ENCODE measurements at regions not wholly inside any gene's neighbourhood (a gene's known extent, or its start where the extent isn't known, plus 50 kb on each side); places are given as distances from the start of the nearest gene placed in this dataset.

DNA sequence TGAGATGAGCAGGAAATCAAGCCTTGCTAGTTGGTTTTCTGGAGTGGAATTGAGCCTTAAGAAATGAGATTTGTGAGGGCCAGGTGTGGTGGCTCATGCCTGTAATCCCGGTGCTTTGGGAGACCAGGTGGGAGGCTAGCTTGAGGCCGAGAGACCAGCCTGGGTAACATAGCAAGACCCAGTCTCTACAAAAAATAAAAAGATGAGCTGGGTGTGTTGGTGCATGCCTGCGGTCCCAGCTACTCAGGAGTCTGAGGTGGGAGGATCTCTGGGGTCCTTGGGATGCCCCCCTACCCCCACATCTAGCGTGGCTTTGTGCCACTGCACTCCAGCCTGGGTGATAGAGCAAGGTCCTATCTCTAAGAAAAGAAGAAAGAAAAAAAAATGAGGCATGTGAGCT is 104.2 kb upstream of the RTL1 start:
- Histone ChIP-seq H3K4me3 (replicated peaks in 1 of 3; ENCODE audit: insufficient read depth in 1 of 3, low read depth in 2 of 3, low read length in 3 of 3) (no peak overlapping the region), H3K79me2 (ENCODE audit: insufficient read depth, low read length) (no peaks in the 10 kb centered on the region), H3K36me3 (replicated peaks in 1 of 2; ENCODE audit: control insufficient read depth in 1 of 2, insufficient read depth in 2 of 2, low read length in 2 of 2) (no peaks in the 10 kb centered on the region), H3K27me3 (ENCODE audit: control insufficient read depth in 1 of 2, insufficient read depth in 2 of 2, low read length in 2 of 2) (peaks cover 7 to 68% of the 10 kb centered on the region in 2 experiments), H3K9ac (ENCODE audit: insufficient read depth, low read depth, low read length) (no peak overlapping the region), H3K9me3 (ENCODE audit: low read length) (peaks cover 5% of the 10 kb centered on the region; the same call in 1 of the 2 replicates), H3K4me1 (ENCODE audit: insufficient read depth, low read length) (no peaks in the 10 kb centered on the region), H4K20me1 (ENCODE audit: insufficient read depth, low read length) (no peaks in the 10 kb centered on the region), H3K27ac (ENCODE audit: extremely low read length, insufficient read depth, low read length) (no peak overlapping the region), H3K4me2 (ENCODE audit: low read depth, low read length) (no peak overlapping the region), H2AFZ (ENCODE audit: low read length) (no peak overlapping the region)
- intact Hi-C loops (cut with micrococcal nuclease; ENCODE audit: unreplicated experiment) (no loop called here), in situ Hi-C loops (cut with HindIII; ENCODE audit: extremely low pct_ligation_motif_present, low pct_unique_long_range_greater_than_20kb) (no loop called here)
- ATAC-seq (no peak), DNase-seq (ENCODE audit: low spot score) (no peak), FAIRE-seq (no peak)
- WGBS (ENCODE audit: low lambda C conversion rate), result 16% methylated on average over 4 of the region's 4 CpGs
- ChIA-PET POLR2A (no interaction called here), CTCF (ENCODE audit: low intra/inter-chr PET ratio, low total read pairs) (no interaction called here)
- TF ChIP-seq ATRX (CRISPR knock-in tag; IDR thresholded peaks at IDR 0.05; ENCODE audit: borderline replicate concordance) (no peak), HNRNPK (IDR thresholded peaks at IDR 0.05; ENCODE audit: low read depth, low read length, poor library complexity, severe bottlenecking) (no peak), BCL6 (CRISPR knock-in tag; IDR thresholded peaks at IDR 0.05) (no peak), ZNF709 (CRISPR knock-in tag; IDR thresholded peaks at IDR 0.05) (no peak), RFX5 (IDR thresholded peaks at IDR 0.05; ENCODE audit: low read depth, low read length) (no peak), POLR2AphosphoS2 (IDR thresholded peaks at IDR 0.05; ENCODE audit: low read depth, low read length) (no peak), STAT5B (CRISPR knock-in tag; IDR thresholded peaks at IDR 0.05) (no peak), ZNF121 (CRISPR knock-in tag; IDR thresholded peaks at IDR 0.05) (no peak), ZNF83 (CRISPR knock-in tag; IDR thresholded peaks at IDR 0.05; ENCODE audit: borderline replicate concordance) (no peak), FOSL1 (CRISPR knock-in tag; IDR thresholded peaks at IDR 0.05; ENCODE audit: borderline replicate concordance) (no peak), ZZZ3 (CRISPR knock-in tag; IDR thresholded peaks at IDR 0.05; ENCODE audit: borderline replicate concordance) (no peak)
- TF ChIP-seq, protein P1, sequence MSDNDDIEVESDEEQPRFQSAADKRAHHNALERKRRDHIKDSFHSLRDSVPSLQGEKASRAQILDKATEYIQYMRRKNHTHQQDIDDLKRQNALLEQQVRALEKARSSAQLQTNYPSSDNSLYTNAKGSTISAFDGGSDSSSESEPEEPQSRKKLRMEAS (IDR thresholded peaks at IDR 0.05), result no peak
- TF ChIP-seq, protein P2, sequence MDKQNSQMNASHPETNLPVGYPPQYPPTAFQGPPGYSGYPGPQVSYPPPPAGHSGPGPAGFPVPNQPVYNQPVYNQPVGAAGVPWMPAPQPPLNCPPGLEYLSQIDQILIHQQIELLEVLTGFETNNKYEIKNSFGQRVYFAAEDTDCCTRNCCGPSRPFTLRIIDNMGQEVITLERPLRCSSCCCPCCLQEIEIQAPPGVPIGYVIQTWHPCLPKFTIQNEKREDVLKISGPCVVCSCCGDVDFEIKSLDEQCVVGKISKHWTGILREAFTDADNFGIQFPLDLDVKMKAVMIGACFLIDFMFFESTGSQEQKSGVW (CRISPR knock-in tag; IDR thresholded peaks at IDR 0.05; ENCODE audit: borderline replicate concordance), result no peak
- BruUV-seq (replicated peaks), result no TSS peak
